Hematopoietic multipotent progenitor cell treated with erythropoietin and hydrocortisone succinate and interleukin-3 and kit ligand, for 8 days (in vitro differentiated cells): ENCODE measurements at regions not wholly inside any gene's neighbourhood (a gene's known extent, or its start where the extent isn't known, plus 50 kb on each side); places are given as distances from the start of the nearest gene placed in this dataset.

Experiments used
- DNase-seq: peaks from one replicate; pipeline ENCODE4 v3.0.0-alpha.2; 2015

DNA sequence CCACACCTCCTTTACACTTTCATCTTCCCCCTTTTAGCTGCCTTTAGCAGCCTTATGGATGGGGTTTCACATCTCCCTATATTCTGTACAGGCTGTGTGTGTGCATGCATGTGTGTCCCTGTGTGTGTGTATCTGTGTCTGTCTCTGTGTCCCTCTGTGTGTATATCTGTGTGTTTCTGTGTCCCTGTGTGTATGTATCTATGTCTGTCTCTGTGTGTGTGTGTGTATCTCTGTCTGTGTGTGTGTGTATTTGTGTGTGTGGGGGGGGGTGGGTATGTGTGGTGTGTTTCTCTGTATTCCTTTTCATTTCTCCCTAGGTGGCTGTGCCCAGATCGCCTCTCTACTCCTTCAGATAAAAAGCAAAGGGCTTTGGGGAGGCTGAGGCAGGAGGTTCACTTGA lies 52.2 kb upstream of the CD83 start:
- DNase-seq: no peak

DNA sequence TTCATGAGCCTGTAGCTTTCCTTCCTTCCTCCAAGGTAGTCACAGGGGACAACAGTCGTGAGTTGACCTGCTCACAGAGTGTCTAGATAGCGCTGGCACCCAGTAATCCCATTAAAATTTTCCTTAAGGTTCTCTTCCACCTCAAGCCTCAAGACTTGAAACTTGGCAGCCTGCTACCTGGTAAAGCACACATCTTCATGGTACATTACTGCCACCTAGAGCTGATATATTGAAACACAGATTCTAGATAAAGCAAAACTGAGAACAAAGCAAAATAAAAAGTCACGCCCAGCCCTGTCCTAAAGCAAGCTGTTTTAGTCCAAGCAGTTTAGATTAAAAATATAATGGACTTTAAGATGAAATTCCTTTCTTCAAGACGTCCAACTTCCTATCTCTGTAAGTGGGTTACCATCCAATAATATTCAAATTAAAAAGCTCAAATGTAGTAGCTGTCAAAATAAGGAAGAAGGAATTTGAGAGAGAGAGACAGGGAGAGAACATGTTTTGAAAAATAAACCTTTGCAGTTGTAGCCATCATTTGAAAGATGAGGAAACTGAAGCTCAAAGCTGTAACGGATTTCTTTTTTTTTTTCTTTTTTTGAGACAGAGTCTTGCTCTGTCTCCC lies 50.7 kb upstream of the CD83 start:
- peak; percentile 75 for DNase-seq

DNA sequence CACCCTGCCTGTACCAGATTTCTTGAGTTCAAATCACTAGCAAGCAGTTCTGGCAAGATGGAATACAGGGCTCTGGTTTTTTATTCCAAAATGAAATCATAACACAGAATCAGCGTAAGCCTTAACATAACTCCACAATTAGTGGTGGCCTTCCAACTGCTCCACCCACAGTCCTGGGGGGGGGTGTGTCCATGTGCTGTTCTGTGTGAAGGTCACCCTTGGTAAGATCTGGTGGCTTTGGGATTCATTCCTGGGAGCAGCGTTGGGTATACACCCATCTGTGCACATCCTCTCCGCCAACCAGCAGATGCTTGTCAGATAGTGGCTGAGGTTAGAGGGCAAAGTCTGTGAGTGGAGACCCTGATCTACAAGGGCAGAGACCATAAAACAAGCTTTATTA lies 49.9 kb upstream of the CD83 start:
- no peak for DNase-seq
